Common myeloid progenitor, CD34-positive (primary cell): ENCODE measurements at regions not wholly inside any gene's neighbourhood (a gene's known extent, or its start where the extent isn't known, plus 50 kb on each side); places are given as distances from the start of the nearest gene placed in this dataset.

Experiments
- CTCF ChIA-PET: fragments of 350-600 bp; sonication (Branson Sonifier 250); formaldehyde crosslinking; loops from one replicate; lab custom pipeline; 2021; ENCODE audit warnings: antibody characterized with exemption; lab: Charles Lee
- POLR2A ChIA-PET: fragments of 350-600 bp; sonication (Branson Sonifier 250); formaldehyde crosslinking; loops from one replicate; lab custom pipeline; 2021; ENCODE audit warnings: antibody characterized with exemption; lab: Charles Lee
- DNase-seq, 3 donors: peaks; one replicate each; pipeline versions ENCODE4 v3.0.0 to v3.0.0-alpha.2; 2013
- H3K27ac ChIP-seq, 2 experiments: 1 replicate in 1 of 2; 2 replicates in 1 of 2; pipeline ENCODE4 v1.7.0; 2013; ENCODE audit warnings: inconsistent platforms in 2 of 2, low read length in 2 of 2, mild to moderate bottlenecking in 2 of 2, low read depth in 1 of 2, moderate library complexity in 1 of 2; ENCODE audit not compliant: severe bottlenecking in 2 of 2, insufficient read depth in 1 of 2, poor library complexity in 1 of 2
- H3K27me3 ChIP-seq, 5 experiments: replicated peaks in 2 of 5; 1 replicate in 3 of 5; 2 replicates in 2 of 5; pipeline versions ENCODE4 v1.6.1 to v1.7.0; 2013; ENCODE audit warnings: low read length in 4 of 5, mild to moderate bottlenecking in 2 of 5, moderate library complexity in 2 of 5, inconsistent platforms in 1 of 5; ENCODE audit not compliant: insufficient read depth in 5 of 5, control insufficient read depth in 4 of 5
- H3K36me3 ChIP-seq, 4 experiments: 1 replicate in 2 of 4; 2 replicates in 2 of 4; pipeline versions ENCODE4 v1.6.1 to v1.7.0; 2013; ENCODE audit warnings: low read length in 3 of 4, control low read depth in 1 of 4, mild to moderate bottlenecking in 1 of 4; ENCODE audit not compliant: control insufficient read depth in 4 of 4, insufficient read depth in 4 of 4
- H3K4me1 ChIP-seq, 4 experiments: 1 replicate in 3 of 4; 2 replicates in 1 of 4; pipeline versions ENCODE4 v1.6.1 to v1.7.1; 2013; ENCODE audit warnings: low read length in 3 of 4, mild to moderate bottlenecking in 3 of 4, control low read depth in 1 of 4, inconsistent platforms in 1 of 4, moderate library complexity in 1 of 4; ENCODE audit not compliant: control insufficient read depth in 4 of 4, insufficient read depth in 4 of 4; ENCODE audit errors: control extremely low read depth in 1 of 4
- H3K4me3 ChIP-seq, 7 experiments: 1 replicate in 4 of 7; 2 replicates in 3 of 7; pipeline versions ENCODE4 v1.5.1 to v1.7.0; 2013; ENCODE audit warnings: mild to moderate bottlenecking in 7 of 7, low read length in 6 of 7, moderate library complexity in 6 of 7, inconsistent platforms in 2 of 7, low read depth in 2 of 7, control low read depth in 1 of 7; ENCODE audit not compliant: insufficient read depth in 4 of 7, control insufficient read depth in 1 of 7; ENCODE audit errors: extremely low read depth in 1 of 7
- H3K9me3 ChIP-seq, 5 experiments: 1 replicate in 4 of 5; 2 replicates in 1 of 5; pipeline versions ENCODE4 v1.6.1 to v1.7.1; 2013; ENCODE audit warnings: low read length in 4 of 5, mild to moderate bottlenecking in 2 of 5, inconsistent platforms in 1 of 5, low read depth in 1 of 5, moderate library complexity in 1 of 5; ENCODE audit not compliant: control insufficient read depth in 4 of 5, insufficient read depth in 2 of 5; ENCODE audit errors: control extremely low read depth in 1 of 5
- WGBS: methylation state at CpG from one replicate; pipeline ENCODE4 v1.1.5; 2013; ENCODE audit not compliant: insufficient coverage; 5-methylcytosine and 5-hydroxymethylcytosine counted together

GRCh38 chr1:182145441-182145840 is 83.9 kb upstream of the ZNF648 start:
- Histone ChIP-seq H3K9me3 (no peaks in the 10 kb centered on the region), H3K4me3 (no peak overlapping the region), H3K36me3 (no peaks in the 10 kb centered on the region), H3K27ac (no peak overlapping the region), H3K4me1 (peaks cover 18 to 65% (median 25%) of the 10 kb centered on the region in 4 experiments), H3K27me3 (peaks cover 0 to 4% (median 0%) of the 10 kb centered on the region in 5 experiments)
- no peak for DNase-seq
- CTCF ChIA-PET, result interaction anchor here (1.2 to 8.2 kb wide), 9 partner anchors 25 to 252 kb away, joined by 3 to 236 read pairs (median 4); partner anchors contain the start of genes GLUL and TEDDM1
- POLR2A ChIA-PET, result interaction anchor here (0.5 to 1.7 kb wide), 3 partner anchors 26 to 246 kb away, joined by 3 to 6 read pairs (median 5); partner anchors contain the start of gene GLUL
- WGBS, result 98% methylated on average over 5 of the region's 5 CpGs

GRCh38 chr1:182144646-182145030 is 83.1 kb upstream of the ZNF648 start:
- Histone ChIP-seq H3K27ac (peak overlapping the region in 1 of 2 experiments; percentile 66), H3K27me3 (peaks cover 0 to 4% (median 0%) of the 10 kb centered on the region in 5 experiments), H3K4me1 (peaks cover 18 to 59% (median 24%) of the 10 kb centered on the region in 4 experiments), H3K36me3 (no peaks in the 10 kb centered on the region), H3K4me3 (no peak overlapping the region), H3K9me3 (no peaks in the 10 kb centered on the region)
- WGBS, result no CpG with 5 or more reads among the region's 3 CpGs
- ChIA-PET CTCF (interaction anchor here (1.0 to 8.2 kb wide), 15 partner anchors 16 to 253 kb away, joined by 3 to 236 read pairs (median 5); partner anchors contain the start of genes GLUL and TEDDM1), POLR2A (interaction anchor here (1.7 kb wide), 1 partner anchor 247 kb away, joined by 6 read pairs; the partner anchor contains the start of gene GLUL)
- DNase-seq, result no peak

- 39% methylated on average over 6 of the region's 8 CpGs for WGBS
- Histone ChIP-seq H3K9me3 (no peaks in the 10 kb centered on the region), H3K4me1 (peaks cover 18 to 54% (median 21%) of the 10 kb centered on the region in 4 experiments), H3K36me3 (no peaks in the 10 kb centered on the region), H3K4me3 (no peak overlapping the region), H3K27ac (peak overlapping the region in 1 of 2 experiments; percentile 66), H3K27me3 (peaks cover 0 to 4% (median 0%) of the 10 kb centered on the region in 5 experiments)
- ChIA-PET POLR2A (interaction anchor here (0.8 to 1.7 kb wide), 2 partner anchors 248 to 253 kb away, joined by 4 to 6 read pairs; partner anchors contain the start of gene GLUL), CTCF (interaction anchor here (0.7 to 8.2 kb wide), 39 partner anchors 8 to 276 kb away, joined by 3 to 236 read pairs (median 4); partner anchors contain the start of genes GLUL and TEDDM1)
- peak in 2 of 3 donors; percentile 59 to 66 for DNase-seq
Measured at GRCh38 chr1:182143825-182144645, 82.5 kb upstream of the ZNF648 start.

- Histone ChIP-seq H3K27ac (no peak overlapping the region), H3K4me1 (peaks cover 17 to 46% (median 19%) of the 10 kb centered on the region in 4 experiments), H3K9me3 (no peaks in the 10 kb centered on the region), H3K27me3 (peaks cover 0 to 4% (median 0%) of the 10 kb centered on the region in 5 experiments), H3K36me3 (no peaks in the 10 kb centered on the region), H3K4me3 (no peak overlapping the region)
- CTCF ChIA-PET, result interaction anchor here (0.6 to 8.2 kb wide), 40 partner anchors 9 to 277 kb away, joined by 3 to 236 read pairs (median 4); partner anchors contain the start of genes GLUL and TEDDM1
- peak; percentile 80 to 89 (median 84) for DNase-seq
- POLR2A ChIA-PET, result interaction anchor here (0.8 to 1.0 kb wide), 2 partner anchors 249 to 254 kb away, joined by 4 read pairs; partner anchors contain the start of gene GLUL
- WGBS, result 31% methylated on average over 8 of the region's 11 CpGs
Measured at GRCh38 chr1:182143154-182143657, 81.7 kb upstream of the ZNF648 start.

- no peaks in the 10 kb centered on the region for H3K36me3 ChIP-seq
- 100% methylated on average over 2 of the region's 4 CpGs for WGBS
- H3K4me1 ChIP-seq, result peaks cover 13 to 41% (median 19%) of the 10 kb centered on the region in 4 experiments
- peaks cover 0 to 6% (median 0%) of the 10 kb centered on the region in 5 experiments for H3K27me3 ChIP-seq
- CTCF ChIA-PET, result interaction anchor here (0.6 to 8.2 kb wide), 29 partner anchors 10 to 277 kb away, joined by 3 to 236 read pairs (median 5); partner anchors contain the start of genes GLUL and TEDDM1
- H3K27ac ChIP-seq, result no peak overlapping the region
- no peak overlapping the region for H3K4me3 ChIP-seq
- no peaks in the 10 kb centered on the region for H3K9me3 ChIP-seq
- no peak for DNase-seq
- POLR2A ChIA-PET, result interaction anchor here (1.0 kb wide), 1 partner anchor 249 kb away, joined by 4 read pairs; the partner anchor contains the start of gene GLUL
Measured at GRCh38 chr1:182142621-182143020, 81.1 kb upstream of the ZNF648 start.

GRCh38 chr1:182141040-182141439 is 79.5 kb upstream of the ZNF648 start:
- H3K9me3 ChIP-seq, result no peaks in the 10 kb centered on the region
- peaks cover 0 to 7% (median 0%) of the 10 kb centered on the region in 5 experiments for H3K27me3 ChIP-seq
- no peak overlapping the region for H3K27ac ChIP-seq
- no peak overlapping the region for H3K4me3 ChIP-seq
- CTCF ChIA-PET, result interaction anchor here (1.3 to 8.2 kb wide), 3 partner anchors 55 to 266 kb away, joined by 3 to 236 read pairs (median 4); partner anchors contain the start of genes GLUL and TEDDM1
- peaks cover 10 to 28% (median 19%) of the 10 kb centered on the region in 4 experiments for H3K4me1 ChIP-seq
- DNase-seq, result no peak
- no peaks in the 10 kb centered on the region for H3K36me3 ChIP-seq
- POLR2A ChIA-PET, result no interaction called here
